Esophagus mucosa (tissue), 1 donor: ENCODE measurements at regions not wholly inside any gene's neighbourhood (a gene's known extent, or its start where the extent isn't known, plus 50 kb on each side); places are given as distances from the start of the nearest gene placed in this dataset.
"Not testable (repeated sequence)": the region's sequence is repeated elsewhere in the genome, so short reads cannot be mapped to it uniquely, and the experiment has no call there.

Experiments used
- ATAC-seq: fragments of 200-7000 bp; cut with Tn5 transposase; one replicate; pipeline ENCODE4 v1.9.1; 2020
- donor health status: DM: yes; HTN: yes; CAD: no.

- ATAC-seq = not testable (repeated sequence)
Measured at GRCh38 chr1:83214317-83214716, 784.6 kb downstream of the TTLL7 start.

- not testable (repeated sequence) for ATAC-seq
Measured at GRCh38 chr1:83213648-83214047, 785.3 kb downstream of the TTLL7 start.

- ATAC-seq = not testable (repeated sequence)
Measured at GRCh38 chr1:83212033-83212432, 786.9 kb downstream of the TTLL7 start.

- ATAC-seq = not testable (repeated sequence)
Measured at GRCh38 chr1:83208540-83208939, 790.4 kb downstream of the TTLL7 start.

- not testable (repeated sequence) for ATAC-seq
Measured at GRCh38 chr1:83194610-83195009, 804.3 kb downstream of the TTLL7 start.

GRCh38 chr1:83182033-83182728, 816.8 kb downstream of the TTLL7 start:
- ATAC-seq = not testable (repeated sequence)

- not testable (repeated sequence) for ATAC-seq
Measured at GRCh38 chr1:83180621-83181020, 818.3 kb downstream of the TTLL7 start.

GRCh38 chr1:83167634-83168033, 831.3 kb downstream of the TTLL7 start:
- not testable (repeated sequence) for ATAC-seq

- ATAC-seq = peak; percentile 96
Measured at GRCh38 chr1:83163879-83164475, 835.0 kb downstream of the TTLL7 start.

GRCh38 chr1:83158924-83159323, 840.0 kb downstream of the TTLL7 start:
- not testable (repeated sequence) for ATAC-seq

GRCh38 chr1:83154306-83154705, 844.6 kb downstream of the TTLL7 start:
- ATAC-seq = peak; percentile 35

- peak; percentile 99 for ATAC-seq
Measured at GRCh38 chr1:83151167-83151898, 847.6 kb downstream of the TTLL7 start.

- ATAC-seq = not testable (repeated sequence)
Measured at GRCh38 chr1:83150479-83150878, 848.5 kb downstream of the TTLL7 start.

- ATAC-seq = not testable (repeated sequence)
Measured at GRCh38 chr1:83145820-83146219, 853.1 kb downstream of the TTLL7 start.

- not testable (repeated sequence) for ATAC-seq
Measured at GRCh38 chr1:83142802-83143201, 856.1 kb downstream of the TTLL7 start.

GRCh38 chr1:83135524-83136157, 863.3 kb downstream of the TTLL7 start:
- ATAC-seq = not testable (repeated sequence)

- not testable (repeated sequence) for ATAC-seq
Measured at GRCh38 chr1:83134322-83135014, 864.5 kb downstream of the TTLL7 start.

GRCh38 chr1:83131692-83131955, 867.3 kb downstream of the TTLL7 start:
- ATAC-seq = peak; percentile 96

- no peak for ATAC-seq
Measured at GRCh38 chr1:83130886-83131691, 867.8 kb downstream of the TTLL7 start.

- ATAC-seq = no peak
Measured at GRCh38 chr1:83129107-83129506, 869.8 kb downstream of the TTLL7 start.

- no peak for ATAC-seq
Measured at GRCh38 chr1:83125456-83125855, 873.5 kb downstream of the TTLL7 start.

GRCh38 chr1:83123019-83123418, 875.9 kb downstream of the TTLL7 start:
- no peak for ATAC-seq
